ENCODE measurements at regions not wholly inside any gene's neighbourhood (a gene's known extent, or its start where the extent isn't known, plus 50 kb on each side); places are given as distances from the start of the nearest gene placed in this dataset.
"Not testable (repeated sequence)": the region's sequence is repeated elsewhere in the genome, so short reads cannot be mapped to it uniquely, and the experiment has no call there.

- not testable (repeated sequence) for DNase-seq
These were observed 59.2 kb upstream of the ZNF641 start for GRCh38 chr12:48409938-48410337.

- no peak for DNase-seq
These were observed 59.0 kb upstream of the ANP32D start for GRCh38 chr12:48413388-48413787.

GRCh38 chr12:48414021-48414420 lies 58.3 kb upstream of the ANP32D start:
- peak in 19 of 51 donors; percentile 1 to 49 (median 14) for DNase-seq

GRCh38 chr12:48419116-48419935 lies 53.0 kb upstream of the ANP32D start:
- DNase-seq: no peak

- no peak for DNase-seq
These were observed 52.2 kb upstream of the ANP32D start for GRCh38 chr12:48420039-48420775.

- DNase-seq: no peak
These were observed 50.3 kb upstream of the ANP32D start for GRCh38 chr12:48422060-48422459.
